ENCODE measurements at regions not wholly inside any gene's neighbourhood (a gene's known extent, or its start where the extent isn't known, plus 50 kb on each side); places are given as distances from the start of the nearest gene placed in this dataset.
"Not testable (repeated sequence)": the region's sequence is repeated elsewhere in the genome, so short reads cannot be mapped to it uniquely, and the experiment has no call there.

DNA sequence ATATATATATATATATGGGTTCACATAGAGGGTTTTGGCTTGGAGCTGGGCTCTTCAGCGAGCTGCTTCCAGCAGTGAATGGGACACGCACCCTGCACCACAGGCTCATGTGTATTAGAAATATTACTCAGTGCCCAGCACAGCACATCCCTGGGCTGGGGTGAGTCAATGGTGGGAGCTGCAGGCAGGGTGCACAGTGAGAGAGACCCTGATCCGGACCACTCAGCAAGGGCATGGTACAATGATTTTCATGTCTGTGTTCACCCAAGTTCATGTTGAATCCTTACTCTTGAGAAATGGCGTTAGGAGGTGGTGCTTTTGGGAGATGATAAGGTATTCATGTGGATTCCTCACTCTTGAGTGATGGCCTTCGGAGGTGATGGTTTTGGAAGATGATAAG is 194.7 kb downstream of the ASMT start:
- Histone ChIP-seq H3K36me3 (ENCODE audit: insufficient read depth, low read length) (no peaks in the 10 kb centered on the region), H3K4me3 (ENCODE audit: low read length) (no peak overlapping the region), H3K9me3 (ENCODE audit: low read length) (no peaks in the 10 kb centered on the region), H3K4me1 (ENCODE audit: low read length) (no peaks in the 10 kb centered on the region), H2AFZ (ENCODE audit: low read length) (no peak overlapping the region), H3K9me2 (replicated peaks; ENCODE audit: insufficient read depth, low read length) (no peaks in the 10 kb centered on the region), H3K27ac (ENCODE audit: low read length) (no peak overlapping the region), H3K9ac (ENCODE audit: low read length) (no peak overlapping the region), H3K79me2 (ENCODE audit: low read length) (no peaks in the 10 kb centered on the region), H4K20me1 (ENCODE audit: insufficient read depth, low read depth, low read length) (no peaks in the 10 kb centered on the region), H3K27me3 (ENCODE audit: low read length) (no peaks in the 10 kb centered on the region), H3K4me2 (ENCODE audit: low read depth, low read length, poor library complexity, severe bottlenecking) (no peak overlapping the region)
- DNase-seq, result no peak

DNA sequence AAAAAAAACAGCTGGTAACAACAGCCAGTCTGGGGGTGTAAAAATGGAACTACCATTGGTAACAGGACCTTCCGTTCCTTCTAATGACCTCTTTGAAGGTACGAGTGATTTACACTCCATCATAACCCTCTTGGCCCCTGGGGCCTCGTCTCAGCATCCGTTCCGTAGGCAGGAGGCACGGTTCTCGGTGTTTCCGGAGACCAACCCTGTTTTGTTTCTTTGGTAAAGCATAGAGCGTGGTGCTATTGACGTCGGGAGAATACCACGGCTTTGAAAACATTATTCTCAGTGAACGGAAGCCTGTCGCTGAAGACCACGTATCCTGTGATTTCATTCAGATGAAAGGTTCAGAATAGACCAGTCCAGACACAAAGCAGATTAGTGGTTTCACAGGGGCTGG is 198.9 kb downstream of the ASMT start:
- Histone ChIP-seq H3K9ac (ENCODE audit: low read length) (no peak overlapping the region), H3K79me2 (ENCODE audit: low read length) (no peaks in the 10 kb centered on the region), H3K27ac (ENCODE audit: low read length) (no peak overlapping the region), H3K9me2 (replicated peaks; ENCODE audit: insufficient read depth, low read length) (no peaks in the 10 kb centered on the region), H3K9me3 (ENCODE audit: low read length) (no peaks in the 10 kb centered on the region), H3K27me3 (ENCODE audit: low read length) (no peaks in the 10 kb centered on the region), H3K4me2 (ENCODE audit: low read depth, low read length, poor library complexity, severe bottlenecking) (no peak overlapping the region), H3K4me3 (ENCODE audit: low read length) (no peak overlapping the region), H2AFZ (ENCODE audit: low read length) (no peak overlapping the region), H3K36me3 (ENCODE audit: insufficient read depth, low read length) (no peaks in the 10 kb centered on the region), H3K4me1 (ENCODE audit: low read length) (no peaks in the 10 kb centered on the region), H4K20me1 (ENCODE audit: insufficient read depth, low read depth, low read length) (no peaks in the 10 kb centered on the region)
- DNase-seq, result no peak

DNA sequence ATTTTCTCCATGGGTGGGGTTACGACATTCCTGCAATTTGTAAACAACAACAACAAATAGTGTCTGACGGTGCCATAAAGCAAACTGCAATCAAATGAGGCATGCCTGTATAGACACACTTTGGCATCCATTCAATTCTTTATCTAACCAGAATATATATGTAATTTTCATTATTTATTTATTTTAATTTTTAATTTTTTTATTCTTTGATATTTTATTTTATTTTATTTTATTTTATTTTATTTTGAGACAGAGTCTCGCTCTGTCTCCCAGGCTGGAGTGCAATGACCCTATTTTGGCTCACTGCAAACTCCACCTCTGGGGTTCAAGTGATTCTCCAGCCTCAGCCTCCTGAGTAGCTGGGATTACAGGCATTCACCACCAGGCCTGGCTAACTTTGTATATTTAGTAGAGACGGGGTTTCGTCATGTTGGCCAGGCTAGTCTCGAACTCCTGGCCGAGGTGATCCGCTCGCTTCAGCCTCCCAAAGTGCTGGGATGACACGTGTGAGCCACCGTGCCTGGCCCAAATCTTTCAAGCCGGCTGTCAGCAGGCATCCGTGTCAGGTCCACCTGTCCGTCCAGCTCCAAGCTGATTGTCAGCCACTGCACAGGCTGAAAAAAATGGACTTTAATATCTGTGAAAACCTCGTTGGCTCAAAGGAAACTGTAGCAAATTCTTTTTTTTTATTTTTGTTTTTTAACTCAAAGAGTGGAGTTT is 200.8 kb downstream of the ASMT start:
- no peak overlapping the region for H2AFZ ChIP-seq (ENCODE audit: low read length)

GRCh38 chrX:1816387-1816982 is 201.6 kb downstream of the ASMT start:
- H3K4me2 ChIP-seq (ENCODE audit: low read depth, low read length, poor library complexity, severe bottlenecking); H3K79me2 ChIP-seq (ENCODE audit: low read length); DNase-seq; H3K9me2 ChIP-seq (replicated peaks; ENCODE audit: insufficient read depth, low read length); H4K20me1 ChIP-seq (ENCODE audit: insufficient read depth, low read depth, low read length); H3K4me1 ChIP-seq (ENCODE audit: low read length); H3K27me3 ChIP-seq (ENCODE audit: low read length); H3K9me3 ChIP-seq (ENCODE audit: low read length); H3K27ac ChIP-seq (ENCODE audit: low read length); H2AFZ ChIP-seq (ENCODE audit: low read length); H3K9ac ChIP-seq (ENCODE audit: low read length); H3K4me3 ChIP-seq (ENCODE audit: low read length); H3K36me3 ChIP-seq (ENCODE audit: insufficient read depth, low read length): not testable (repeated sequence)

More for the DNA sequence above, 200.8 kb downstream of the ASMT start:
- DNase-seq, result no peak
- H3K9me3 ChIP-seq (ENCODE audit: low read length), result no peaks in the 10 kb centered on the region
- H3K4me2 ChIP-seq (ENCODE audit: low read depth, low read length, poor library complexity, severe bottlenecking), result no peak overlapping the region
- H3K36me3 ChIP-seq (ENCODE audit: insufficient read depth, low read length), result no peaks in the 10 kb centered on the region
- no peaks in the 10 kb centered on the region for H3K27me3 ChIP-seq (ENCODE audit: low read length)
- H3K4me3 ChIP-seq (ENCODE audit: low read length), result no peak overlapping the region
- H3K9me2 ChIP-seq (replicated peaks; ENCODE audit: insufficient read depth, low read length), result no peaks in the 10 kb centered on the region
- no peak overlapping the region for H3K9ac ChIP-seq (ENCODE audit: low read length)
- H3K4me1 ChIP-seq (ENCODE audit: low read length), result no peaks in the 10 kb centered on the region
- H4K20me1 ChIP-seq (ENCODE audit: insufficient read depth, low read depth, low read length), result no peaks in the 10 kb centered on the region
- H3K79me2 ChIP-seq (ENCODE audit: low read length), result no peaks in the 10 kb centered on the region
- H3K27ac ChIP-seq (ENCODE audit: low read length), result no peak overlapping the region

DNA sequence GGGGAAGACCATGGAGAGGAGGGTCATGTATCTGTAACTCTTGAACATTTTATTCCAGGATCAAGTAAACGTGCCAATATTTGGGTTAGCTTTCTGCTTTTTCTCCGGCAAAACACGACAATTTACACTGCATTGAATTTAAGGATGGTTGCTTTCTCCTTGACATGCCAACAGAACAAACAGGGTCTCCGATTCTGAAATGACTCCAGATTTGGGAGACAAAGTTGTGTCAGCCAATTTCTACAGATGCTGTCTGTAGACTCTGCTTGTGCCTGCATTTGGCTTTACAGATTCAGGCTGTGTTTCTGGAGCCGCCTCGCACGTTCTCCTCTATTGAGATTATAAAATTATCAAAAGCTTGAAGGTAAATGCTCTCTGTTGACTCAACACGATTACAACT is 207.0 kb downstream of the ASMT start:
- Histone ChIP-seq H3K9me2 (replicated peaks; ENCODE audit: insufficient read depth, low read length) (no peaks in the 10 kb centered on the region), H2AFZ (ENCODE audit: low read length) (no peak overlapping the region), H3K9ac (ENCODE audit: low read length) (no peak overlapping the region), H3K27ac (ENCODE audit: low read length) (no peak overlapping the region), H3K9me3 (ENCODE audit: low read length) (no peaks in the 10 kb centered on the region), H3K79me2 (ENCODE audit: low read length) (no peaks in the 10 kb centered on the region), H3K4me1 (ENCODE audit: low read length) (no peaks in the 10 kb centered on the region), H4K20me1 (ENCODE audit: insufficient read depth, low read depth, low read length) (no peaks in the 10 kb centered on the region), H3K36me3 (ENCODE audit: insufficient read depth, low read length) (no peaks in the 10 kb centered on the region), H3K4me2 (ENCODE audit: low read depth, low read length, poor library complexity, severe bottlenecking) (no peak overlapping the region), H3K4me3 (ENCODE audit: low read length) (no peak overlapping the region), H3K27me3 (ENCODE audit: low read length) (no peaks in the 10 kb centered on the region)
- no peak for DNase-seq

DNA sequence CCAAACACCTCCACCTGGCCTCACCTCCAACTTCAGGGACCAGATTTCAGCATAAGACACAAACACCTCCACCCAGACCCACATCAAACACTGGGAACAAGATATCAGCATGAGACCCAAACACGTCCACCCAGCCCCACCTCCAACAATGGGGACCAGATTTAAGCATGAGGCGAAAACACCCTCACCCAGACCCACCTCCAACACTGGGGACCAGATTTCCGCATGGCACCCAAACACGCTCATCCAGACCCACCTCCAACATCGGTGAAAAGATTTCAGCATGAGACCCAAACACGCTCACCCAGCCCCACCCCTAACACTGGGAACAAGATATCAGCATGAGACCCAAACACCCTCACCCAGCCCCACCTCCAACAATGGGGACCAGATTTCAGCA is 210.0 kb downstream of the ASMT start:
- Histone ChIP-seq H3K79me2 (ENCODE audit: low read length) (no peaks in the 10 kb centered on the region), H2AFZ (ENCODE audit: low read length) (no peak overlapping the region), H3K4me1 (ENCODE audit: low read length) (no peaks in the 10 kb centered on the region), H3K4me2 (ENCODE audit: low read depth, low read length, poor library complexity, severe bottlenecking) (no peak overlapping the region), H3K27me3 (ENCODE audit: low read length) (no peaks in the 10 kb centered on the region), H3K9me2 (replicated peaks; ENCODE audit: insufficient read depth, low read length) (no peaks in the 10 kb centered on the region), H3K27ac (ENCODE audit: low read length) (no peak overlapping the region), H3K9ac (ENCODE audit: low read length) (no peak overlapping the region), H4K20me1 (ENCODE audit: insufficient read depth, low read depth, low read length) (no peaks in the 10 kb centered on the region), H3K36me3 (ENCODE audit: insufficient read depth, low read length) (no peaks in the 10 kb centered on the region), H3K9me3 (ENCODE audit: low read length) (no peaks in the 10 kb centered on the region), H3K4me3 (ENCODE audit: low read length) (no peak overlapping the region)
- no peak for DNase-seq

- Histone ChIP-seq H3K27me3 (ENCODE audit: low read length) (no peaks in the 10 kb centered on the region), H3K27ac (ENCODE audit: low read length) (no peak overlapping the region), H3K9me3 (ENCODE audit: low read length) (no peaks in the 10 kb centered on the region), H3K4me1 (ENCODE audit: low read length) (no peaks in the 10 kb centered on the region), H3K4me2 (ENCODE audit: low read depth, low read length, poor library complexity, severe bottlenecking) (no peak overlapping the region), H3K4me3 (ENCODE audit: low read length) (no peak overlapping the region), H3K36me3 (ENCODE audit: insufficient read depth, low read length) (no peaks in the 10 kb centered on the region), H2AFZ (ENCODE audit: low read length) (no peak overlapping the region), H3K9ac (ENCODE audit: low read length) (no peak overlapping the region), H3K9me2 (replicated peaks; ENCODE audit: insufficient read depth, low read length) (no peaks in the 10 kb centered on the region), H3K79me2 (ENCODE audit: low read length) (no peaks in the 10 kb centered on the region), H4K20me1 (ENCODE audit: insufficient read depth, low read depth, low read length) (no peaks in the 10 kb centered on the region)
- DNase-seq, result no peak
Observed at GRCh38 chrX:1833656-1834360, 218.9 kb downstream of the ASMT start.

DNA sequence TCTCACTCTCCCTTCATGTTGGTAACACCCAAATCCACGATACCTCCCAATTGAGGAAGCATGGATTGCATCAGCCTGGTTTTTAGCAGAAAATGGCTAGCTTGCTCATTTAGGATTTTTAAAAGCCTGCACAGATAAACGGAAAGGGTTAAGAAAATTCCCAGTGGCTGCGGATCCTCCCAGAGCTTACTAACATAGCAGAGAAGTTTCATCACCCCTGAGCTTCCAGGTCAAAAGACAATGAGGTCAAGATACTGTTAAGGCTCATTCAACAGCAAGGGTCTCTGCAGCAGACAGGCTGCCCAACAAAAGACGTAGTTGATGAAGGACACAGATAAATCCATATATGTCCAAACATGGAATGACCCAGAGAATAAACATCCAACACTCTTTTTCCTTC is 220.2 kb downstream of the ASMT start:
- Histone ChIP-seq H3K9ac (ENCODE audit: low read length) (no peak overlapping the region), H3K79me2 (ENCODE audit: low read length) (no peaks in the 10 kb centered on the region), H2AFZ (ENCODE audit: low read length) (no peak overlapping the region), H3K36me3 (ENCODE audit: insufficient read depth, low read length) (no peaks in the 10 kb centered on the region), H3K4me3 (ENCODE audit: low read length) (no peak overlapping the region), H3K4me2 (ENCODE audit: low read depth, low read length, poor library complexity, severe bottlenecking) (no peak overlapping the region), H3K27me3 (ENCODE audit: low read length) (no peaks in the 10 kb centered on the region), H3K27ac (ENCODE audit: low read length) (no peak overlapping the region), H3K4me1 (ENCODE audit: low read length) (no peaks in the 10 kb centered on the region), H3K9me2 (replicated peaks; ENCODE audit: insufficient read depth, low read length) (no peaks in the 10 kb centered on the region), H4K20me1 (ENCODE audit: insufficient read depth, low read depth, low read length) (no peaks in the 10 kb centered on the region), H3K9me3 (ENCODE audit: low read length) (no peaks in the 10 kb centered on the region)
- no peak for DNase-seq

All from Karpas-422 (cell line).